ENCODE measurements at regions not wholly inside any gene's neighbourhood (a gene's known extent, or its start where the extent isn't known, plus 50 kb on each side); places are given as distances from the start of the nearest gene placed in this dataset.

DNA sequence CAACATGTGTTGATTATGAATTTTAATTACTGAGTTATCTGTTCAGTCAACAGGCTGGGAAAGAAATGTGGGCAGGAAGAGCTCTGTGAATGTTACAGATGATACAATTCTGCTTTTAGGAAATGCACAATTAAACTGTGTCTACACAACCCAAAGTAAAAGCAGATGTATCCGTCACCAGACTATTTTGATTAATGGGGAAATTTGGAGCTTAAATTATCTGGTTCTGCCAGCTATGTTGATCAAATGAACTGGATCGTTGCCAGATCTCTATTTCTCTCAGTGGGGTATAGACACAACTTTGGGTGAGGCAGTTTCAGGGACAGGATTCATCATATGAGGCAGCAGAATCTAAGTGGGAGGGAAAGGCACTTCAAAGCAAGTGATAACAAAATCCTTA lies 136.5 kb downstream of the NEUROD6 start:
- no TSS peak for BruUV-seq (replicated peaks)
- no peaks in the 10 kb centered on the region for H3K36me3 Mint-ChIP-seq (ENCODE audit: insufficient read depth, unreplicated experiment)
- peaks cover 94% of the 10 kb centered on the region for H3K27me3 Mint-ChIP-seq (ENCODE audit: unreplicated experiment)
- H3K27ac Mint-ChIP-seq (ENCODE audit: unreplicated experiment) = no peak overlapping the region
- TF ChIP-seq, protein P1, sequence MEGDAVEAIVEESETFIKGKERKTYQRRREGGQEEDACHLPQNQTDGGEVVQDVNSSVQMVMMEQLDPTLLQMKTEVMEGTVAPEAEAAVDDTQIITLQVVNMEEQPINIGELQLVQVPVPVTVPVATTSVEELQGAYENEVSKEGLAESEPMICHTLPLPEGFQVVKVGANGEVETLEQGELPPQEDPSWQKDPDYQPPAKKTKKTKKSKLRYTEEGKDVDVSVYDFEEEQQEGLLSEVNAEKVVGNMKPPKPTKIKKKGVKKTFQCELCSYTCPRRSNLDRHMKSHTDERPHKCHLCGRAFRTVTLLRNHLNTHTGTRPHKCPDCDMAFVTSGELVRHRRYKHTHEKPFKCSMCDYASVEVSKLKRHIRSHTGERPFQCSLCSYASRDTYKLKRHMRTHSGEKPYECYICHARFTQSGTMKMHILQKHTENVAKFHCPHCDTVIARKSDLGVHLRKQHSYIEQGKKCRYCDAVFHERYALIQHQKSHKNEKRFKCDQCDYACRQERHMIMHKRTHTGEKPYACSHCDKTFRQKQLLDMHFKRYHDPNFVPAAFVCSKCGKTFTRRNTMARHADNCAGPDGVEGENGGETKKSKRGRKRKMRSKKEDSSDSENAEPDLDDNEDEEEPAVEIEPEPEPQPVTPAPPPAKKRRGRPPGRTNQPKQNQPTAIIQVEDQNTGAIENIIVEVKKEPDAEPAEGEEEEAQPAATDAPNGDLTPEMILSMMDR (IDR thresholded peaks at IDR 0.05; ENCODE audit: unreplicated experiment) = no peak
- no peak overlapping the region for H3K4me3 Mint-ChIP-seq (ENCODE audit: low read depth, unreplicated experiment)
- no peaks in the 10 kb centered on the region for H3K9me3 Mint-ChIP-seq (ENCODE audit: low read depth, unreplicated experiment)
- H3K4me1 Mint-ChIP-seq (ENCODE audit: low read depth, unreplicated experiment) = no peaks in the 10 kb centered on the region
- CTCF ChIA-PET = no interaction called here
- intact Hi-C loops (cut with micrococcal nuclease; ENCODE audit: unreplicated experiment) = no loop called here
- DNase-seq = no peak

DNA sequence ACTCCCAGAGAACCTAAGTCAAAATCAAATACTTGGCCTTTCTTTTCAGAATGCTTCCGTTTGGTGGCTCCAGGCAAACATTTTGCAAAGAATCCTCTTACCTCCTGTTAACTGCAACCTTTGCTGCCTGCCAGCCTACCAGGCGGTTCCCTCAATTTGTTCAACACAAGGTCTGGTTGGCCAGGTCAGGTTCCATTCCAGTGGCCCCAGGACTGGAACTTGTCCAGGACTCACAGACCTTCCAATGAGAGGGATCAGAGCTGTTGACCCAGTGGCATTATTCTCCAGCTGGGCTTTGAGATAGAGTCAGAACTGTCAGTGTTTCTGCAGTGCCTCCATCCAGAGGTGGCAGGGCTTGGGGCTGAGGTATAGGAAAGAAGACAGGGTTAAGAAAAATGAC lies 137.0 kb downstream of the NEUROD6 start:
- H3K27me3 Mint-ChIP-seq (ENCODE audit: unreplicated experiment) = peaks cover 94% of the 10 kb centered on the region
- no peak for DNase-seq
- no peak overlapping the region for H3K4me3 Mint-ChIP-seq (ENCODE audit: low read depth, unreplicated experiment)
- no TSS peak for BruUV-seq (replicated peaks)
- TF ChIP-seq, protein P1 (IDR thresholded peaks at IDR 0.05; ENCODE audit: unreplicated experiment) = no peak
- H3K36me3 Mint-ChIP-seq (ENCODE audit: insufficient read depth, unreplicated experiment) = no peaks in the 10 kb centered on the region
- H3K27ac Mint-ChIP-seq (ENCODE audit: unreplicated experiment) = no peak overlapping the region
- H3K9me3 Mint-ChIP-seq (ENCODE audit: low read depth, unreplicated experiment) = no peaks in the 10 kb centered on the region
- intact Hi-C loops (cut with micrococcal nuclease; ENCODE audit: unreplicated experiment) = no loop called here
- H3K4me1 Mint-ChIP-seq (ENCODE audit: low read depth, unreplicated experiment) = no peaks in the 10 kb centered on the region
- CTCF ChIA-PET = no interaction called here

DNA sequence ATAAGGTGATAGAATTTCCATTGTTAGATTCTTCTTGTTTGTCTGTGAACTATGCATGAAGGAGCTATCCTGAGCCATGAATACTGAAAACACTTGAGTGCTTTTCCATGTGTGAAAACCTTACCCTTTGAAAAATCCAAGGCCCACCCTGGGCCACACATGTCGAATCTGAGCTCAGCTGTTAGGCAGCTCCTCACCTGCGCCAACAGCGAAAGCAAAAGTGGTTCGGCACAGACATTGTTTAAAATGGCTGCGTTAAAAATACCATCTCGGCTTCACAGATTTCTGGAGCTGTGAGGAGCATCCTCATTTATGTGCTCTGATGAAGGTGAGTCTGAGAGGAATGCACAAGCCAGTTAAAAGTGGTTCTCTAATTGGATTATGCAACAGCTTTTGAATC lies 137.7 kb downstream of the NEUROD6 start:
- Mint-ChIP-seq H3K9me3 (ENCODE audit: low read depth, unreplicated experiment) (no peaks in the 10 kb centered on the region), H3K4me1 (ENCODE audit: low read depth, unreplicated experiment) (no peaks in the 10 kb centered on the region), H3K27ac (ENCODE audit: unreplicated experiment) (no peak overlapping the region), H3K36me3 (ENCODE audit: insufficient read depth, unreplicated experiment) (no peaks in the 10 kb centered on the region), H3K27me3 (ENCODE audit: unreplicated experiment) (peaks cover 92% of the 10 kb centered on the region), H3K4me3 (ENCODE audit: low read depth, unreplicated experiment) (no peak overlapping the region)
- TF ChIP-seq, protein P1 (IDR thresholded peaks at IDR 0.05; ENCODE audit: unreplicated experiment) = no peak
- CTCF ChIA-PET = no interaction called here
- intact Hi-C loops (cut with micrococcal nuclease; ENCODE audit: unreplicated experiment) = no loop called here
- DNase-seq = no peak
- BruUV-seq (replicated peaks) = no TSS peak

DNA sequence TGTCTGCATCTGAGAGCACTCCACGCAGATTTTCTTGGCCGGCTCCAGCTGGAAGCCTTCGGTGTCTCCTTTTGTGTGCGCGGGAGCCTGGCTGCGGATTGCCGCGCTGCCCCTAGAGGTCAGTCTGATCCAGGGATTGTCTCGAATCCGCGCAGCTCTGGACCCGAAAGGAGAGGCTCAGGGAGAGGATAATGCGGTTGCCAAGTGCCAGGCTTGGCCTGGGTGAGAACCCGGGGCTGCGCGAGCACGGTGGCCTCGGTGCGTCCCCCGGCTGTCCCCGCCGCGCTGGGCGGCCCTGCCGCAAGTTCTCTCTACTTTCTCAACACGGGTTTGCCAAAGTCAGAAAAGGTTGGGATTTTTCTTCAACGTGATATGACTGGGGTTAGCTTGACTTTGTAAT lies 140.9 kb downstream of the ADCYAP1R1 start:
- CTCF ChIA-PET = interaction anchor here (0.6 to 1.7 kb wide), 9 partner anchors 59 to 554 kb away, joined by 3 to 13 read pairs (median 5); no protein-coding TSS in a partner anchor
- TF ChIP-seq, protein P1 (IDR thresholded peaks at IDR 0.05; ENCODE audit: unreplicated experiment) = peak; percentile 93
- Mint-ChIP-seq H3K4me3 (ENCODE audit: low read depth, unreplicated experiment) (no peak overlapping the region), H3K36me3 (ENCODE audit: insufficient read depth, unreplicated experiment) (no peaks in the 10 kb centered on the region), H3K27me3 (ENCODE audit: unreplicated experiment) (peaks cover 66% of the 10 kb centered on the region), H3K27ac (ENCODE audit: unreplicated experiment) (no peak overlapping the region), H3K4me1 (ENCODE audit: low read depth, unreplicated experiment) (no peaks in the 10 kb centered on the region), H3K9me3 (ENCODE audit: low read depth, unreplicated experiment) (peaks cover 3% of the 10 kb centered on the region)
- intact Hi-C loops (cut with micrococcal nuclease; ENCODE audit: unreplicated experiment) = loop anchor here (1.0 to 2.0 kb wide), 4 partner anchors 144 to 543 kb away; no protein-coding TSS in a partner anchor
- no TSS peak for BruUV-seq (replicated peaks)
- peak; percentile 84 for DNase-seq
